ENCODE measurements at regions not wholly inside any gene's neighbourhood (a gene's known extent, or its start where the extent isn't known, plus 50 kb on each side); places are given as distances from the start of the nearest gene placed in this dataset.

DNA sequence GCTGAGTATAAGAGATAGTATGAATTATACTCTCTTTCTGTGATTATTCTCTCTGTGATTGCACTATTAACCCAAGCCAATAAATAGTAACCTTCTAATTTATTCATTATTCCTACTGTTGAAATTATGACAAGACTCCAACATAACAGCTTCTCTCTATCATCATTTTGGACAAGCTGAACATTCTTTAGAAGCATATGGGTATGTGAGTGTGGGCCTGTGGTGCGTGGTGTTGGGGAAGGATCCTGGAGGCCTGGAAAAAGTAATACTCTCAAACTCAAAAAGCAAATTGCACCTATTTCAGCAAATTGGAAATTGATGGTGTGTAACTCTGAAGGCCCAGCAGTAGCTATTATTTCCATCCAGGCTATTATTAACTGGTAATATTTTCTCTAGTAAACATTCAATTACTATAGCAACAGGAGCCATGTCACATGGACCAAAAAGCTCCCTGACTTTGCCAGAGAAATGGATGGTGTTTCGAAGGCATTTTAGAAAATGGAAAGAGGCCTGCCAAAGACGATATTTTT is 502.8 kb downstream of the LTN1 start:
- H3K9me3 ChIP-seq (ENCODE audit: control insufficient read depth, insufficient read depth, low read depth, low read length): no peaks in the 10 kb centered on the region
- TF ChIP-seq REST (IDR thresholded peaks at IDR 0.05; ENCODE audit: insufficient read depth in 1 of 2, low read depth in 2 of 2, low read length in 1 of 2) (no peak), POLR2AphosphoS5 (IDR thresholded peaks at IDR 0.05; ENCODE audit: low read depth, low read length) (no peak), TCF7L2 (IDR thresholded peaks at IDR 0.05; ENCODE audit: low read depth, low read length) (no peak), SIN3A (IDR thresholded peaks at IDR 0.05; ENCODE audit: borderline replicate concordance, insufficient read depth, low read depth, low read length) (no peak)
- TF ChIP-seq, protein P1, sequence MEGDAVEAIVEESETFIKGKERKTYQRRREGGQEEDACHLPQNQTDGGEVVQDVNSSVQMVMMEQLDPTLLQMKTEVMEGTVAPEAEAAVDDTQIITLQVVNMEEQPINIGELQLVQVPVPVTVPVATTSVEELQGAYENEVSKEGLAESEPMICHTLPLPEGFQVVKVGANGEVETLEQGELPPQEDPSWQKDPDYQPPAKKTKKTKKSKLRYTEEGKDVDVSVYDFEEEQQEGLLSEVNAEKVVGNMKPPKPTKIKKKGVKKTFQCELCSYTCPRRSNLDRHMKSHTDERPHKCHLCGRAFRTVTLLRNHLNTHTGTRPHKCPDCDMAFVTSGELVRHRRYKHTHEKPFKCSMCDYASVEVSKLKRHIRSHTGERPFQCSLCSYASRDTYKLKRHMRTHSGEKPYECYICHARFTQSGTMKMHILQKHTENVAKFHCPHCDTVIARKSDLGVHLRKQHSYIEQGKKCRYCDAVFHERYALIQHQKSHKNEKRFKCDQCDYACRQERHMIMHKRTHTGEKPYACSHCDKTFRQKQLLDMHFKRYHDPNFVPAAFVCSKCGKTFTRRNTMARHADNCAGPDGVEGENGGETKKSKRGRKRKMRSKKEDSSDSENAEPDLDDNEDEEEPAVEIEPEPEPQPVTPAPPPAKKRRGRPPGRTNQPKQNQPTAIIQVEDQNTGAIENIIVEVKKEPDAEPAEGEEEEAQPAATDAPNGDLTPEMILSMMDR (IDR thresholded peaks at IDR 0.05): no peak
- no TSS peak for BruUV-seq (replicated peaks)
- ChIA-PET POLR2A (no interaction called here), CTCF (no interaction called here)
- DNase-seq (ENCODE audit: low read depth, low spot score) (no peak), ATAC-seq (no peak)
- H3K27ac ChIP-seq (ENCODE audit: low read length): no peak overlapping the region
- H3K4me3 ChIP-seq (ENCODE audit: low read depth in 2 of 2, low read length in 2 of 2): no peak overlapping the region
- no peaks in the 10 kb centered on the region for H3K4me1 ChIP-seq (ENCODE audit: control insufficient read depth, insufficient read depth, low read length)
- H3K36me3 ChIP-seq (ENCODE audit: control insufficient read depth, insufficient read depth, low read length): no peaks in the 10 kb centered on the region
- H3K27me3 ChIP-seq (ENCODE audit: control insufficient read depth, insufficient read depth, low read length): no peaks in the 10 kb centered on the region
- in situ Hi-C loops (cut with HindIII; ENCODE audit: low pct_unique_long_range_greater_than_20kb, low sequenced_read_pairs) (no loop called here), intact Hi-C loops (cut with micrococcal nuclease; ENCODE audit: unreplicated experiment) (no loop called here)

GRCh38 chr21:28489162-28489561 is 503.5 kb downstream of the LTN1 start:
- H3K27ac ChIP-seq (ENCODE audit: low read length): no peak overlapping the region
- no TSS peak for BruUV-seq (replicated peaks)
- no peak for DNase-seq (ENCODE audit: low read depth, low spot score)
- H3K36me3 ChIP-seq (ENCODE audit: control insufficient read depth, insufficient read depth, low read length): no peaks in the 10 kb centered on the region
- ChIA-PET CTCF (no interaction called here), POLR2A (no interaction called here)
- intact Hi-C loops (cut with micrococcal nuclease; ENCODE audit: unreplicated experiment) (no loop called here), in situ Hi-C loops (cut with HindIII; ENCODE audit: low pct_unique_long_range_greater_than_20kb, low sequenced_read_pairs) (no loop called here)
- H3K4me1 ChIP-seq (ENCODE audit: control insufficient read depth, insufficient read depth, low read length): no peaks in the 10 kb centered on the region
- ATAC-seq: no peak
- TF ChIP-seq REST (IDR thresholded peaks at IDR 0.05; ENCODE audit: insufficient read depth in 1 of 2, low read depth in 2 of 2, low read length in 1 of 2): no peak
- no peak for TF ChIP-seq SIN3A (IDR thresholded peaks at IDR 0.05; ENCODE audit: borderline replicate concordance, insufficient read depth, low read depth, low read length)
- TF ChIP-seq TCF7L2 (IDR thresholded peaks at IDR 0.05; ENCODE audit: low read depth, low read length): no peak
- TF ChIP-seq, protein P1 (IDR thresholded peaks at IDR 0.05): no peak
- no peak for TF ChIP-seq POLR2AphosphoS5 (IDR thresholded peaks at IDR 0.05; ENCODE audit: low read depth, low read length)
- H3K27me3 ChIP-seq (ENCODE audit: control insufficient read depth, insufficient read depth, low read length): no peaks in the 10 kb centered on the region
- no peak overlapping the region for H3K4me3 ChIP-seq (ENCODE audit: low read depth in 2 of 2, low read length in 2 of 2)
- no peaks in the 10 kb centered on the region for H3K9me3 ChIP-seq (ENCODE audit: control insufficient read depth, insufficient read depth, low read depth, low read length)
